ENCODE measurements at regions not wholly inside any gene's neighbourhood (a gene's known extent, or its start where the extent isn't known, plus 50 kb on each side); places are given as distances from the start of the nearest gene placed in this dataset.

DNA sequence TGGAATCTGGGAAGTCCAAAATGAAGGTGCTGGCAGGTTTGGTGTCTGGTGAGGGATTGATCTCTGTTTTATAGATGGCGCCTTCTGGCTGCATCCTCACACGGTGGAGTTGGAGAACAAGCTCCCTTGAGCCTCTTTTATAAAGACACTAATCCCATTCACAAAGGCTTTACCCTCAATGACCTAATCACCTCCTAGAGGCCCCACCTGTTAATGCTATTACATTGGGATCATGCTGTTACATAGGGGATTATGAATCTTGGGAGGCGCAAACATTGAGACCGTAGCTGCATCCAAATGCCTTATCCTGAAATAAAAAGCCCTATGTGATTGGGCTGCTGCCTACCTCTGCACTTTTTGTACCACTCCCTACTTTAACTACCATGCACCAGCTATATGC lies 197.1 kb upstream of the HMHB1 start:
- no peaks in the 10 kb centered on the region for H3K9me3 Mint-ChIP-seq
- H3K27ac Mint-ChIP-seq: no peak overlapping the region
- ATAC-seq (no peak), DNase-seq (ENCODE audit: low spot score in 2 of 2) (no peak)
- H3K4me1 Mint-ChIP-seq: peaks cover 7% of the 10 kb centered on the region
- no peaks in the 10 kb centered on the region for H3K36me3 Mint-ChIP-seq
- no peak overlapping the region for H3K4me3 Mint-ChIP-seq

DNA sequence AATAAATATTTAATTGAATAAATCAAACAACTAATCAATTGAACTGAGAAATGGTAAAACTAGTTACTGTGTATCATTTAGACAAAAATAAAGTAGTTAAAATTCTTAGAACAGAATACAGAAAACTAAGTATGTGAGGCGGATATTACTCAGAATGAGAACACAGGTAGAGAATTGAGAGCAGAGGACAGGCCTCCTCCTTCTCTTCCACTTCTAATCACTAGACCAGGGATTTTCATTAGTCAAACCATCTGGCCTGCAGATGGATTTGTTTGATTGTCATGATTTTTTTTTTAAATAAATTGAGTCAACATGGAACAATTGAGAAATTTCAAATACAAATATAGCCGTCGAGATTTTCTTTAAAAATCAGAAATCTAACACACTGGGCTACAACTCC lies 198.6 kb upstream of the HMHB1 start:
- H3K4me1 Mint-ChIP-seq: peaks cover 7% of the 10 kb centered on the region
- H3K4me3 Mint-ChIP-seq: no peak overlapping the region

DNA sequence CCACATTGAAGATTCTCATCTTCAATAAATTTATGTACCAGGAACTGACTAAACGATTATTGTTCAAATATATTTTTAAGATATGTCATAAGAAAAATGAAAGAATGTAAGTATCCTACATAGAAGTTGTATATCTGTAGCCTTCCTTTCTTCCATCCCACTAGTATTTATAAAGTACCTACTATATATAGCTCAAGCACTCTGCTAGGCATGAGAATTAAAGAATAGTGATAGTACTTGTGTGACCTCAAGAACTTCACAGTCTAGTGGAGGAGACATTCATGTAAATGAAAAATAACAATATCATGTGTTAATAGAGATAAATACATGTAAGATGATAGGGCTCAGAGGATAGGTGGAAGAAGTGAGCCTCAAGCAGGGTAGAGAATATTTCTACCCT lies 201.0 kb upstream of the HMHB1 start:
- no peak overlapping the region for H3K4me3 Mint-ChIP-seq
- peaks cover 11% of the 10 kb centered on the region for H3K4me1 Mint-ChIP-seq
- no peak overlapping the region for H3K27ac Mint-ChIP-seq
- DNase-seq (ENCODE audit: low spot score in 2 of 2) (no peak), ATAC-seq (no peak)
- peaks cover 3% of the 10 kb centered on the region for H3K36me3 Mint-ChIP-seq
- peaks cover 7% of the 10 kb centered on the region for H3K9me3 Mint-ChIP-seq

More for the DNA sequence above, 198.6 kb upstream of the HMHB1 start:
- ATAC-seq (no peak), DNase-seq (ENCODE audit: low spot score in 2 of 2) (no peak)
- Mint-ChIP-seq H3K9me3 (peaks cover 4% of the 10 kb centered on the region), H3K27ac (no peak overlapping the region), H3K36me3 (no peaks in the 10 kb centered on the region)

DNA sequence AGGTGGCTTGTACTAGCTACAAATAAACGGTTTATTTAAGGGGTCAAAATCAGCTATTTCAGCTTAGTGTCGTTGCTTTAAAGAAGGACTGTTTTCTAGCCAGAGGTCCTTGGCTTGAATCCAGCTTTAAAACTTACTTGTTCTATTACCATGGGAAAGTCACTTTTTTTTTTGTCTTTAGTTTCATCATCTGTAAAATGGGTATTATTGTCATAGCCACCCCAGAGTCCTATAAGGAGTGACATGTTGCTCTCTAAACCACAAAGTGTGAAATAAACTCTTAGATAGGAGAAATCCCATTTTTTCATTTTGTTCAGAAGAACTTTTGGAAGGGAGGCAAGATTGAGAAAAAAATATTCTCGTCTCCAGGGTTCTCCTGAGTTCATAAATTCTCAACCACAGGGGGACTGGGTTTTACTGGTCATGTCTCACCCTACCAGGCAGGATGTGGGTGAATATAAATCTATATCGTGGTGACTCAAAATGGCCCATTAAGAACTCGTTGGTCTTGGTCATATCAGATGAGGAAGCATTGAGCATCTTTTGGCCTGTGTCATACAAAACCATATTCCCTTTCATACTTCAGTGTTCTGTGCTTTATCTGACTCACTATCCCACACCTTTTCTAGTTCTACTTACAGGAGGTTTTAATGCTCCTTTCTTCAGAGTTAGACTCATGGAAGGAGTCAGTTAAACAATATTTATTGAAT lies 202.7 kb upstream of the NR3C1 start:
- Mint-ChIP-seq H3K4me1 (peaks cover 46% of the 10 kb centered on the region), H3K4me3 (peak overlapping the region; percentile 47), H3K27ac (peak overlapping the region; percentile 95), H3K9me3 (peaks cover 10% of the 10 kb centered on the region), H3K36me3 (peaks cover 13% of the 10 kb centered on the region)
- peak; percentile 95 for ATAC-seq
- peak in 1 of 2 donors; percentile 71 for DNase-seq (ENCODE audit: low spot score in 2 of 2)

DNA sequence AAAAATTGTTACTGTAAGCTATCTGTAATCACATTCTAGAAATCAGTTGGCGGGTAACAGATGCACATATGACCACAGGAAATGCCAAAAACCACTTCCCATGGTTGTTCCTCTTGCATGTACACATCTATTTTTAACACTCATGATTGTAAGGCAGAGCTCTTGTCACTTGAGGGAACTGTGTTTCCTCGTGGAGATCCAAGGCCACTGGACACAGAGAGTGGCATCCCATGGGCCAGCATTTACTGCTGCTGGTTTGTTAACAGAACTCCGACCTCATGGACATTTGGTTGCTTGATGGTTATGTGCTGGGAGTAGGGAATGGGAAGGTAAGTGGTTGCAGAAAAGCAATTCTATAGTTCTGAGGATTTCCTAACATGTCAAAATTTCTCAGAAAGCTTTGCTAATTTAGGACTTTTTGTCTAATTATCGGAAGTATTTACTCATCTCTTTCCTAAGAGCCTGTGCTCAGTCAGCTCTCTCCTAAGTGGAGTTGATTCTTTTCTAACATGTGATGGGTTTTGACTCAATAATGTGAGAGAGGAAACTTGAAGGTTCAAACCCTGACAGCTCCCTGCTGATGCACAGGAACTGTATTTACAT lies 202.0 kb upstream of the NR3C1 start:
- peaks cover 10% of the 10 kb centered on the region for H3K9me3 Mint-ChIP-seq
- H3K27ac Mint-ChIP-seq: peak overlapping the region; percentile 95
- peaks cover 46% of the 10 kb centered on the region for H3K4me1 Mint-ChIP-seq
- ATAC-seq (peak; percentile 72), DNase-seq (ENCODE audit: low spot score in 2 of 2) (peak; percentile 21 to 84)
- H3K4me3 Mint-ChIP-seq: peak overlapping the region; percentile 47
- peaks cover 13% of the 10 kb centered on the region for H3K36me3 Mint-ChIP-seq

DNA sequence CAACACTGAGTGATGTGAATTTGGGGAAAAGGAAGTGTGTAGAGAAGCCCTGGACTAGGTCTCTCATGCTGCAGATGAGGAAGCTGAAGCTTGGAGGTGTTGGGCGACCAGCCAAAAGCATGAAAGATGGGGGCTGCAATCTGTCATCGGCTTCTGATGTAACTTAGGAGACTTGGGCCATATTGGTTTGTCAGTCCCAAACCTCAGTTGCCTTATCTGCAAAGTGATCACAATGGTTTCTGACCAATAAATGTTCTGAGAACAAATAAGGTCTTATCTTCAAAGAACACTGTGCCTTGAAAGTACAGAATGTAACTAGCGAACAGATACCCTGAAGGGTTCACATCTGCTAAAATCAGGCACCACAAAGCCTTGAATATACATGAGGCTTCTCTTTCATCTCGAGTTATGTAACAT lies 198.4 kb upstream of the NR3C1 start:
- no peak overlapping the region for H3K4me3 Mint-ChIP-seq

DNA sequence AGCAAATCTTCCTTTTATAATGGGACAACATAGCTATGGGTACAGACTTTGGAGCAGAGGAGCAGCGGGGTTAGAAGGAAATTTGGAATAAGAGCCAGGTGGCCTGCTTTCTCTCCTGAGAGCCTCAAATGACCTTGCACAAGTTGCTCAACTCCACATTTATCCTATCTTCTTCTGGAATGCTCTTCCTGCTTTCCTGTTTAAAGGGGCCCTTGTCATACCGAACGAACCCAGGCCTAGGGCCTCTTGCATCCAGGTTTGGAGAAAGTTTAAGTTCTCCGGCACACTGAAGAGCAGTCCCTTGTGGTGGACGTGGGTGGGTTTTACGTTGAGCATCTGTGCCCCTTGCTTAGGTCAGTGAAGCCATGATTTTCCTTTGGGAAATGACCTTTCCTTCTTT lies 197.9 kb upstream of the NR3C1 start:
- Mint-ChIP-seq H3K27ac (no peak overlapping the region), H3K9me3 (peaks cover 3% of the 10 kb centered on the region), H3K4me1 (peaks cover 46% of the 10 kb centered on the region), H3K4me3 (no peak overlapping the region), H3K36me3 (peaks cover 13% of the 10 kb centered on the region)
- no peak for DNase-seq (ENCODE audit: low spot score in 2 of 2)
- ATAC-seq: no peak

More for the DNA sequence above, 198.4 kb upstream of the NR3C1 start:
- ATAC-seq (no peak), DNase-seq (ENCODE audit: low spot score in 2 of 2) (no peak)
- Mint-ChIP-seq H3K36me3 (peaks cover 13% of the 10 kb centered on the region), H3K4me1 (peaks cover 46% of the 10 kb centered on the region), H3K27ac (no peak overlapping the region), H3K9me3 (peaks cover 3% of the 10 kb centered on the region)

DNA sequence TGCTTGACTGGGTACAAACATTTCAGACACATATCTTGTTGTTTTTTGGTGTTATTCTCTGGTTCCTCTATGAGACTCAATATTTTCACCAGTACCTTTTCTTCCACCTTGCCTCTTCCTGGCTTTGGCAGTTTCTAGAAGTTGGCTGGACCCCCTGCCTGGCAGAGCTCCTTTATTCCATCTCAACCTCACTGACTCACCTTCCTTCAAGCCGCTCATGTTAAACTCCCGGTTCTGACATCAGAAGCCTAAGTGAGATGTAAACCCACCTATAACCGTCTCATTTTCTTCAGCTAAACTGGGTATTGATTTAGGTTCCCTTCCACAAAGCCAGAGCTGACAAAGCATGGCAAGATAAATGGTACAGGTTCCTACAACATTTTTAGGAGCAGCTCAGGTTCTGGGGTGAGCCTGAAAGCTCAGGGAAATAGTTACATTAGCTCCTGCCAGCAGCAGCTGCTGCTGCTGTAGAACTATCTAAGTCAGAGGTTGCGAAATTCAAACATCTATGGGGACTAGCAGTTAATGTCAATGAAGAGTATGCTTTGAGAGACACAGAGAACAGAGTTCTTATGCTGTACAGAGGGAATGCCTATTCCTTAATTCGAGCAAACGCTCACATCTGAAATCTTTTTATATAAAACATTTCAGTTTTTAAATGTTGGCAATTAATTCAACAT lies 197.1 kb upstream of the NR3C1 start:
- Mint-ChIP-seq H3K4me1 (peaks cover 41% of the 10 kb centered on the region), H3K27ac (no peak overlapping the region), H3K9me3 (peaks cover 3% of the 10 kb centered on the region), H3K4me3 (no peak overlapping the region), H3K36me3 (peaks cover 6% of the 10 kb centered on the region)
- ATAC-seq (no peak), DNase-seq (ENCODE audit: low spot score in 2 of 2) (no peak)

DNA sequence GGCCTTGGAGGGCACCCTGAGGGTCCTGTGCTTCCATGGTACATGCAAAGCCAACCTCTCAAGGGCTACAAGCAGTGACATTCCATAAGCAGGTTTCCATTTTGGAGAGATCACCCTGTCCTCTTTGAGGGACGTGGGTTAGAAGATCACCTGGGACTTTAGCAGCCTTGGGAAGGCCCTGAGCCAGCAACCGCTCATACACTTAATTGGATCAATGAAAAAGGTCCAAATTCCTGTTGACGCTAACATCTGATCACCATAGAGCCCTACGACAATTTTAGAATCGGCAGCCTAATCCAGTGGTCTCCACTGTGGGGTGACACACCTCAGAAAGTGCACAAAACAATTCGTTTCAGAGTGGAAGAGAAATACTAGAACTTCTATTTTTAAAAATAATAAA lies 196.0 kb upstream of the NR3C1 start:
- Mint-ChIP-seq H3K4me1 (peaks cover 39% of the 10 kb centered on the region), H3K27ac (no peak overlapping the region), H3K9me3 (peaks cover 3% of the 10 kb centered on the region), H3K4me3 (no peak overlapping the region), H3K36me3 (no peaks in the 10 kb centered on the region)
- DNase-seq (ENCODE audit: low spot score in 2 of 2) (no peak), ATAC-seq (no peak)

DNA sequence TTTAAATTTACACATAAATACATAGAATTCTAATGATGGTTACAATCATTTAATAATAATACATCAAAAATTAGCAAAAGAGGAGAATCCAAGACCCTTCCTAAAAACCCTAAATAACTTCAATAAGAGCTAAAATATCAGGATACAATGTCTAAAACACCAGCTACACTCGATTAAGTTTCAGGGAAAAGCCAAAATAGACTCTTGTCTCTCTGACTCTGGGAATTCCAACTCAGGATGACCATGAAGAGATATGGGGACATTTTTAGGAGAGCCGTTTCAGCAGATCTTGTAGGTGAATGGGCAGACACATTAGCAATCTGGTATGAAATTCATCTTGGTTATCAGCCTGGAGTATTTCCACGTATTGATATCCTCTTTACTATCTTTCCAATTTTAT lies 193.3 kb upstream of the NR3C1 start:
- DNase-seq (ENCODE audit: low spot score in 2 of 2) (no peak), ATAC-seq (no peak)
- H3K27ac Mint-ChIP-seq: no peak overlapping the region
- H3K36me3 Mint-ChIP-seq: no peaks in the 10 kb centered on the region
- no peak overlapping the region for H3K4me3 Mint-ChIP-seq
- H3K4me1 Mint-ChIP-seq: peaks cover 25% of the 10 kb centered on the region
- H3K9me3 Mint-ChIP-seq: no peaks in the 10 kb centered on the region

DNA sequence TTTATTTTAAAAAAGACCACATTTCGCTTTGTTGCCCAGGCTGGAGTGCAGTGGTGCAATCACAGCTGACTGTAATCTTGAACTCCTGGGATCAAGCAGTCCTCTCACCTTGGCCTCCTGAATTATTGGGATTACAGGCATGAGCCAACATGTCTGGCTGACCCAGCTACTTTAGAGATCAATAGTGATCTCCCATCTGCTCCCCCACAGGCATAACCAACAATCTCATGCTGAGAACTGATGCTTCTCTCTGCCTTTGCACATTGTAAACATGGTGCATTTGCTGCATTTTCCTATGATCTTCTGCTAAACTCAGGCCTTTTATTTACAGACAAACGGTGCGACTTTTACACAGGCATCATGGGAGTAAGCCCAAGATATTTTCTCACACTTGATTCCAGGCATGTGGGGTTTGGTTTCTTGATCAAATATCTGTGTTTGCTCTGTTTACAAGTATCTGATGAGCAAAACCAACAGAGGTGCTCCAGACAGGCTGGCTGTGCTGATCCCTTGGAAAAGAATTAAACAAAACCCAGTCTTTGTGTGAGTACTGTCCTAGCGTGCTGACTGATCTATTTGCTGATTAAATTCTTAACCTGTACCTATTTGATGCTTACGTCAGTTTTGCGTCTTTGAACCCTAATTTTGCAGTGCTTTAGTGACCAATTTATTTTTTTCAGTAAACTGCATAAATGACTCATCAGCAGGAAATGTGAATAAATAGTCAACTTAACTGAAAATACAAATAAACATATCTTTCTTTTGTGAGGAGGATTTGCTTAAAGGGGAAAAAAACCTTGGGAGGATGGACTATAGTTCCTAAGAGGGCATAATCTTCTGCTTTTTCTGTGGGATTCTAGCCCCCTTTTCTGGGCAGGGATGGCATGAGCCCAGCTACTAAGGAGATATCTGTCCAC lies 191.7 kb upstream of the NR3C1 start:
- no peaks in the 10 kb centered on the region for H3K9me3 Mint-ChIP-seq
- ATAC-seq: peak; percentile 80
- peak overlapping the region; percentile 73 for H3K27ac Mint-ChIP-seq
- no peaks in the 10 kb centered on the region for H3K36me3 Mint-ChIP-seq
- no peak for DNase-seq (ENCODE audit: low spot score in 2 of 2)
- H3K4me1 Mint-ChIP-seq: peaks cover 20% of the 10 kb centered on the region
- H3K4me3 Mint-ChIP-seq: no peak overlapping the region

DNA sequence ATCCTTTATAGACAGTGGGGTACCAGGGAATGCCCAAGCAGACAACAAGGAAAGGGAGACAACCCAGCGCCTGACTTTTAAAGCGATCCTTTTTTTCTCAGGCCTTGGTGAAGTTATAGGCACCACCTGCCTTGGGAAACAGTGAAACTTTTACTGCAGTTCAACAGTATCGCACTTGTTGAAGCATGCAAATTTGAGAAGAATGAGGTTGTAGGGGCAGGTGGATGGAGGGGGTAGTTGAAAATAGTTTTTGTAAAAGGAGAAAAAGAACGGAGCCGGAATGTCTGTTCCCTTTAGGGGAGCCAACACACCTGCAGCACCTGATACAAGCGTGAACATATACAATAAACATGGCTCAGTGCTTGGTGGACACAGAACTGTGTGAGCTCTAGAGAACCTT lies 190.2 kb upstream of the NR3C1 start:
- no peaks in the 10 kb centered on the region for H3K9me3 Mint-ChIP-seq
- H3K27ac Mint-ChIP-seq: no peak overlapping the region
- ATAC-seq (no peak), DNase-seq (ENCODE audit: low spot score in 2 of 2) (no peak)
- peaks cover 28% of the 10 kb centered on the region for H3K4me1 Mint-ChIP-seq
- no peaks in the 10 kb centered on the region for H3K36me3 Mint-ChIP-seq
- no peak overlapping the region for H3K4me3 Mint-ChIP-seq

DNA sequence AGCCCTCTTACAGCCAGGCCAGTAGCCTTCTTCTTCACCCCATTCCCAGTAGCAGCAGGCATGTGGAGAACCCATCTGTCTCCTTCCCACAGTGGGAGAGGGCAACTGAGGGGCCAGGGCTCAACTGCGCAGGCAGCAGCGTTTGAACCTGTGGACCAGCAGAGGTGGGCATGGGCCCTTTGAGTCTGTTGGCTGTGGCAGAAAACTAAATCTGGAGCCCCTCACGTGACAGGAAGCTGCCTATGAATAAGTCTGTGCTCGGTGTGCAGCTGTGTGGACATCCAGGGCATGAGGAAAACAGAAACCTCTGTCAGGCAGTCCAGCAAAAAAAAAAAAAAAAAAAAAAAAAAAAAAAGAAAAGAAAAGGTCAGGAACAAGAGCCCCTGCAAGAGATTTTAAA lies 189.2 kb upstream of the NR3C1 start:
- Mint-ChIP-seq H3K4me1 (peaks cover 36% of the 10 kb centered on the region), H3K36me3 (no peaks in the 10 kb centered on the region)
- peak; percentile 69 for ATAC-seq

DNA sequence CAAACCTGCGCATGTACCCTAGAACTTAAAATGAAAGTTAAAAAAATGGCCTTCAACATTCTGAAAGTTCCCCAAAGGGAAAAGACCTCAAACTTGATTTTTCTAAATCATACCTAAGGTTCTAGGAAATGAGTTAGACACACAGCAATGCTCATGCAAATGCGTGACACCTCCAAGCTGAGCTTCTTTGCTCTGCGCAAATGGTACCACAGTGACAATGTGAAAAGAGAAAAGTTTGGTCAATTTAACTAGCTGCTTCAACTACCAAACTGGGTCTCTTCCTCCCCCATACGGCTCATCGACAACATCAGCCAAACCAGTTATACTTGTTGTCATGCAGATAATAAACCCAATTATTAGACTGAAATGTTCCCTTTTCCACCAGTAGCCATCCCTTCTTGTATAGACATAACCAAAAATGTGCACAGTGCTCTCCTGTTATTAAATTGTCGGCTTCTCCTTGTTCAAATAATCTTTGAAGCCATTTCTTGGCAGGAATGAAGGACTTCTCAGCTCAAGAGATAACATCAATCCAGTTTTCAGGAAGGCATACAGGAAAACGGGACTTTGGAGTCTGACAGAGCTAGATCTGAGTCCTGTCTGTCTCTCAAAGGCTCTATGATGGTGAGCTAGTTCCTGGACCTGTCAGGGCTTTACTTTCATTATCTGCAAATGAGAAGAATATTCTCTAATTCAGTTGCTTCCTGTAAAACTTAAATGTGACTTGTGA lies 185.6 kb upstream of the NR3C1 start:
- peaks cover 50% of the 10 kb centered on the region for H3K4me1 Mint-ChIP-seq
- DNase-seq (ENCODE audit: low spot score in 2 of 2) (no peak), ATAC-seq (peak; percentile 52)
- peaks cover 3% of the 10 kb centered on the region for H3K9me3 Mint-ChIP-seq
- H3K27ac Mint-ChIP-seq: peak overlapping the region; percentile 60
- peak overlapping the region; percentile 4 for H3K4me3 Mint-ChIP-seq
- no peaks in the 10 kb centered on the region for H3K36me3 Mint-ChIP-seq

More for the DNA sequence above, 189.2 kb upstream of the NR3C1 start:
- no peaks in the 10 kb centered on the region for H3K9me3 Mint-ChIP-seq
- no peak overlapping the region for H3K27ac Mint-ChIP-seq
- no peak overlapping the region for H3K4me3 Mint-ChIP-seq
- peak in 1 of 2 donors; percentile 69 for DNase-seq (ENCODE audit: low spot score in 2 of 2)
